ENCODE measurements at regions not wholly inside any gene's neighbourhood (a gene's known extent, or its start where the extent isn't known, plus 50 kb on each side); places are given as distances from the start of the nearest gene placed in this dataset.

GRCh38 chr6:101129851-101130250 lies 248.7 kb upstream of the ASCC3 start:
- TF ChIP-seq CTCF (IDR thresholded peaks at IDR 0.05) (no peak), POLR2A (IDR thresholded peaks at IDR 0.05) (no peak)

All from adrenal gland (tissue), 5 donors.